ENCODE measurements at regions not wholly inside any gene's neighbourhood (a gene's known extent, or its start where the extent isn't known, plus 50 kb on each side); places are given as distances from the start of the nearest gene placed in this dataset.
"Not testable (repeated sequence)": the region's sequence is repeated elsewhere in the genome, so short reads cannot be mapped to it uniquely, and the experiment has no call there.

DNA sequence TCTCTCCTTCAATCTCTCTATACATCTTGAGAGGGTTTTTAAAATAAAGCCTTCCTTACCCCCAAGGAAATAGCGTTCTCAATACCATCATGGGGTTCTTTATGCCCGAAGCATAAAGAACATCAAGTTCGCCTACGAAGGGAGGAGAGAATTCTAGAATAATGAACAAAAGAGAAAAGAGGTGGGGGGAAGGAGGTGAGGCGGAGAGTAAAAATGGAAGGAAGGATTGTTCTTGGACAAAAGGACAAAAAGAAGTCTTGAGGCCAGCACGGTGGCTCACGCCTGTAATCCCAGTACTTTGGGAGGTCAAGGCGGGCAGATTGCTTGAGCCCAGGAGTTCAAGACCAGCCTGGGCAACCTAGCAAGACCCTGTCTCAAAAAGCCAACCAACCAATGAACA, 319.8 kb upstream of the NCKAP5 start:
- no peak for DNase-seq

DNA sequence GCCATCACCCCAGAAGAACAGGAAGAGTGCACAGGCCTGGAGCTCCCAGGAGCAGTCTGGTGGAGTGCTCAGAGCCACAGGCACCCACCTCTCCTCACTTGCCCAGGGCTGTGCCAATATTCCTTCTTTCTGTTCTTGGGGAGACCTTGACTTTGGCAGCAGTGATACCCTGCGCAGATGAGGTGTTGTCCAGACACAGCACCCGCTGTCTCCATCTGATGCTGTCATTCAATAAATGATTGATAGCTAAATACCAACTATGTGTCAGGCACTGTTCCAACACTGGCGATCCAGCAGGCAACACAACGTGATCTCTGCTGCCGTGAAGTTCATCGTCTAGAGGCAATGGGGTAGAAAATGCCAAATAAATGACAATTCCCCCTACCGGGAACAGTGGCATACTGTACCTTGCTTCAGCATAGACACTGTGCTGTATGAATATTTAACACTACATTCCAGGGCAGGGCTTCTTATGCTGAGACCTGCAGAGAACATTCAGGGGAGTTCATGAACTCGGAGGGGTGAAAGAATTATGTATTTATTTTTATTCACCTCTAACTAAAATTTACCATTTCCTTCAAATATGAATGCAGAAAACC, 320.5 kb upstream of the NCKAP5 start:
- DNase-seq = no peak

DNA sequence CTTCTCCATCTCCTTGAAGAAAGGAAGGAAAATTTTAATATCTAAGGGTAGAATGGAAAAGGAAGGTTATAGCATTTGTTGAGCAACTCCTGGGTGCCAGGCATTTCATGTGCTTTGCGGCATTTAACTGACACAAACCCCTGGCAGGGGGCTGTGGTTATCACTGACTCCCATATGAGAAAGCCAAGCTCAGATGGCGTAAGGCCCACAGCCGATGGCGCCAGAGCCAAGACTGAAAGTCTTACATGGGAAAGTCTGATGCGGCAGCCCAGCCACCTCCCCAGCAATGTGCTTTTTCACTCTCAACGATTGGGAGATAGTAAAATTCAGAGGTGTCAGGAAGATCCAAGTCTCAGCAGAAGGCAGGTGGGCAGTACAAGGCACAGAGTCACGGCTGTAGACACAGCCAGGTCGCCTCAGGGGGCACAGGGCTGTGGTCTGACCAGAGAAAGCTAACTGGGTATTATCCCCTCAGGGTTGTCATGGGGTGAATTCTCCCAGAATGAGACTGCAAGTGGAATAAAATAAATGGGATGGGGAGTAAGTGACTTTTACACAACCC, 324.2 kb upstream of the NCKAP5 start:
- DNase-seq = no peak

DNA sequence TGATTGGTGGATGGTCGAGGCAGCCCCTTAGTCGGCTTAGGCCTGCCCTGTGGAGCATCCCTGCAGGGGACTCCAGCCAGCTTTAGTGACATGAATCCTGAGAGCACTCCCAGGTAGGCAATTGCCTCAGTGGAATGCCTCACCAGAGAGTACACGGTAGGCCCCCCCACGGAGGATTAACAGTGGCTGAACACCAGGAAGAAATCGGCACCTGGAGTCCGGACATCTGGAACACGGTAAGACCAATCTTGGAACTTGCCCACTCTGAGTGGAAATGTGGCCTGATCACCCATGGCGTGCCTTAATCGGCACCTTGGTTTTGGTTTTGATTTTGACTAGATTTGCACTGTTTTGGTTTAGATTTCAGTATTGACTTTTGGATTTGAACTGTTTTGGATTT, 326.2 kb upstream of the NCKAP5 start:
- no peak for DNase-seq

DNA sequence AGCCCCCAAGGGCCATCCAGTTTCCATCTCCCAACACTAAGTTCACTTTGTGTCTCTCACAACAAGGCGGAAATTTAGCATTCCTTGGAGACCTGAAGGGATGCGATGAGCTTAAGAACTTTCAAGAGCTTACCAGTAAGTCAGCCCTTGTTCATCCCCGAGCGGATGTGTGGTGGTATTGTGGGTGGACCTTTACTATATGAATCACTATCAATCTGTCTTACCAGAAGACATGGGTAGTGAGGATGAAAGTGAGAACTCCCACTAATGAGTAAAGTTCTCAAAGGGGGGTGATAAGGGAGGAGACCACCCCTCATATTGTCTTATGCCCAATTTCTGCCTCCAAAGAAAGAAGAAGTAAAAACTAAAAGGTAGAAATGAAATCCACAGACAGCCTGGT, 329.6 kb upstream of the NCKAP5 start:
- not testable (repeated sequence) for DNase-seq

DNA sequence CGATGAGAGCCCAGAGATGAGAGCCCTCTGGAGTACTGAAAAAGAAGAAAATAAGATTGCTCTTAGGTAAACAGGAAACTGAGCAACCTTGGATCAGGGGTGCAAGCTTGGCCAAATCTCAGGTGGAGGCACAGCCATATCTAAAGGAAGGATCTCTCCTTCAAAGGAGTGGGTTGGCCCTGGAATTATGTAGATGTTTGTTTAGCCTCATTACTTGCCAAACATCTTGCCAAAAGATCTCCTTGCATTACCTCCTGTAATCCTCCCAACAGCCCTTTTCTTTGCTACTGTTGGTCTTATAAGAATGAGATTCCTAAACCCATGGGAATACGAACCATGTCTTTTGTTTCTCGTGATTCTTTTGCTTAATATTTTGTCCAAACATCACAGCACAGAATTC, 332.6 kb upstream of the NCKAP5 start:
- DNase-seq = no peak

DNA sequence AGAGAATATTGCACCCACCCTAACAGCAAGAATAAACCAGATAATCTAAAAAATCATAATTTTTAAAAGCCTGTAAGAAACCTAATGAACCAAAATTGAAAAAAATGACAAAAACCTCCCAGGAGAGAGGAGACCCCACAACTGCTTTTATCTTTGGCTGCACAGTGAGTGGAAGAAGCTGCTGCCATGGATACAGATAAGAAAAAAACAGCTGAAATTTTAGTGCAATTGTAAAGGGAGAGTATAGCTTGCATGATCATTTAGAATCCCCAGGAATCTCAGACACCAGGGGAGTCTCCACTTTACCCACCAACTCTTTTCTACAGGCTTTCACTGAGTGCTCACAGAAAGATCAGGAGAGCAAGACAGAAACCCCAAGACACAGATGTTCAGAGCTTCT, 338.1 kb upstream of the NCKAP5 start:
- no peak for DNase-seq

DNA sequence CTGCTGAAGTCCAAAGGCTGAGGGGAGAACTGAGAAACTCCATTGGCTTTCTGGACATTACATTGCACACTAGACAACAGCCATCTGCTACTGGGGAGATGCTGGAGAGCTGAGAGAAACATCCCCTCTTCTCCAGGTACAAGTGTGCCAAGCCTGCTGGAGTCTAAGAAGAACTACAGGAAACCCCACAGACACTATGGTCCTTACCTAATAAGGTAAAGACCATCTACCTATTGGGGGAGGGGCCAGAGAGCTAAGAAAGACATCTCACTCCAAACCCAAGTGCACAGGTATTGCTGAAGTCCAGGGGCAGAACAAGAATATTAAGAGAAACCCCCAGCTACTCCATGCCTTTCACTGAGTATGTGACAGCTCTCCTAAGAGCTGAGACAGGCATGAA, 338.7 kb upstream of the NCKAP5 start:
- no peak for DNase-seq

DNA sequence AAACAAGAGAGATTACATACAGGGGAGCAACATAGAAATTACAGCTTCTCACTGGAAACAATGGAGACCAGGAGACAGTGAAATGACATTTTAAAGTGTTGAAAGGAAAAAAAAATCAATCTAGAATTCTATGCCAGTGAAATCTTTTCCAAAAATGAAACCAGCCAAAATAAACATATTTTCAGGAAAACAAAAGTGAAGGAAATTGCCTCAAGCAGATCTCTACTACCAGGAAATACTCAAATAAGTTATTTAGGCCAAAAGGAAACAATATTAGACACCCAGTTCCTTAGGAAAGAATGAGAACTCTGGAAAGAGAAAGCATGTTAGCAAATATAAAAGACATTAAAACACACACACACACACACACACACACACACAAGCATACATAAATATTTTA, 339.9 kb upstream of the NCKAP5 start:
- DNase-seq = no peak

DNA sequence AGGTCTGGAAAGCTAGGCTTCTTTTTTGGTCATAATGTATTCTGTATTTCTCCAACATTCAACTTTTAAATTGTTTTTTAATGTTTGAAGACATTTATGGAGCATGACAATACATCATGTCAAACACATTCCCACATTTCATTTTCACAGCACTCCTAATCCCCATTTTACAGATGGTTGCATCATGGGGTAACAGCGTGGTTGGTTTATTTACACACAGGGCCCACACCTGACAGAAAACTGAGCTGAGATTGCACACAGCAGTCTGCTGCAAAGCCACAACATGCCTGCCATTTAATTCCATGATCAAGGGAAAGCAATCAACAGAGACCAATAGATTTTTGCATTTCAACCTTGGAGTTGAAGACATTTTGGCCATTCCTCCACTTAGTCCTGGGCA, 335.7 kb upstream of the MGAT5 start:
- no peak for DNase-seq

DNA sequence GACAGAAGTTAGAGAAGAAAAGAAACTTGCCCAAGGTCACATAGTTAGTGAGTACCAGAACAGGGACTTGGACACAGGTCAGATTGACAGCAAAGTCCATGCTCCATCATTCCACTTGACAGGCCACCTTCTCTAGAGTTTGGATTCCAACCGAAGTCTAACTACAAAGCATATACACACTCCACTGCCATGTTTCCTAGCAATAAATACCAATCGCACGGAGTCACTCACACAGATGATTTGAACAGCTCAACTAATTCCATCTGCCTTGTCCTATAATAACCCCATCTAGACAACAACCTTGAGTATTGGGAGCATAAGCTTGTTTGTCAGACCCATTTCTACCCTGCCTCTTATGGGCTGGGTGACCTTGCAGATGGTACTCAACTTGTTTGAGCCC, 334.6 kb upstream of the MGAT5 start:
- no peak for DNase-seq

DNA sequence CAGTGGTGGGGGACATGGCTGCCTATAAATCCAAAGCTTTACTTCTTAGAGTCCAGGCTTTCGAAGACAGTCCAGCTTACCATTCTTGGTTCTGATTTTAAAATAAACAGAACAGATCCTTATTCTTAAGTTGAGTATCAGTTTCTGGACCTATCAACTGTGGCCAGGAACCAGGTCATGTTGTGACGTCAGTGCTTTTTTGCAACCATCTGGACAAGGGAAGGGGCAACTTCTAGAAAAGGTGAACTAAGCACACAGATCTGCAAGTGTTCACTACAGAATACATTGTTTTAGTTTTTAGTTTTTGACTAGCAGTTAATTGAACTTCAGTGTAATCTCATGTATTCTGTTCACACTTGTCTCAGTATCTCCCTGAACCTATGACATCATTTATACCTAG, 326.0 kb upstream of the MGAT5 start:
- no peak for DNase-seq

DNA sequence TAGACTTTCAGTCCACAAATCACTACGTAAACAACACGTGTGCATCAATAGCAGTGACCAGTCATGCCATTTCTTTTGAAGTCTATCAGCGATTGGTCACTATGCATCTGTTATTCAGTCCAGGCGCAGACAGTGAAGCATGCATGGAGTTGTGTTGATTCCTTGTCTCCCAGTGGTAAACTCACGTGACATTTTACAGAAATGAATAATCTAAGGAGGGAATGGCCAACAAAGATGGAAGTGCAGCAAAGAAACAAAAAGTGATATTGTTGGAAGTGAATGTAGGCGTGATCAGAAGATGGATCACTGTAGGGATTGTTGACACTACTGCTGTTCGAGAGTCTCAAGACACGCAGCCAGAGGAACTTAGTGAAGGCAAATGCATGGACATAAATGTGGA, 317.8 kb upstream of the MGAT5 start:
- no peak for DNase-seq

DNA sequence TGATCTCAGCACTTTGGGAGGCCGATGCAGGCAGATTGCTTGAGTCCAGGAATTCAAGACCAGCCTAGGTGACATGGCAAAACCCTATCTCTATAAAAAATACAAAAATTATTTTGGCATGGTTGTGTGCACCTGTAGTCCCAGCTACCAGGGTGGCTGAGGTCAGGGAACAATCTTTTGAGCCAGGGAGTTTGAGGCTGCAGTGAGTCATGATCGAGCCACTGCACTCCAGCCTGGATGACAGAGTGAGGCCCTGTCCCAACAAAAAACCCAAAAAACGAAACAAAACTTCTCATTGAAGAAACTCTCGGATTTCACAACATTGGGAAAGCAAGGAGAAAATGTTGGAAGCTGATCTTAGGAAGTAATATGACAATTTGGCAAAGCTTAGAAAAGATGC, 317.3 kb upstream of the MGAT5 start:
- DNase-seq = no peak

DNA sequence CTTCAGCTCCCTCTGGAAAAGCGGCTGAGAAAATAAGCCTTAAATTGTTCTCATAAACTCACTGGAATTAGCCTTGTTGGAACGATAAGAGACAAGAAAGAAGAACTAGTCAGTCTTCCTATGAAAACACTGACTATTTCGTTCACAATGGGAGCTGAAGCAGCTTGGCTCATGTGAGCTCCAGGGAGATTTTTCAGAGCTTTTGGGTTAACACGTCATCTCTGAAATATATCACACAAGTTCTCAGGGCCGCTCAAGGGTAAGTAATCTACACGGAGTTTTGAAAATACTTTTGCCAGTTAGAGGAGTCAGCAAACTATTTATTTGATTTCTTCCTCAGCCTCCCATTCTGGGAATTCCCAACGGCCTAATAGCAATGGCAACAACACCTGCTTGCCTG, 316.2 kb upstream of the MGAT5 start:
- DNase-seq = no peak

DNA sequence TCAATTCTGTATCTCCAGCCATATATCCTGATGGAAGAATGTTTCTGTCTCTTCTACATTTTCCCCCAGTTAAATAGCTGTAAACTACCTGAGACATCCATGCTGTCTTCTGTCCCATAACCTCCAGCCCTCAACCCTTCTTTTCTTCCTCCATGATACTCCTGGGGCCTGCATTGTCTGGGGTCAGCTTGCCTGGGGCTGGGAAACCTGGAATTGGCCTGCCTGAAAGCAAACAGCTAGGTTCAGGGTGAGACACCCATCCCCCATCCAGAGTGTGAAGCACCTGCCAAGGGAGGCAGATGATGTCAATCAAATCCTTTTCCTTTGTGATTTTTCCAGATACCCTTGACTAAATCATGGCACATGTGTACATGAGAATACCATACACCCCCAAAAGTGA, 313.7 kb upstream of the MGAT5 start:
- DNase-seq = no peak

DNA sequence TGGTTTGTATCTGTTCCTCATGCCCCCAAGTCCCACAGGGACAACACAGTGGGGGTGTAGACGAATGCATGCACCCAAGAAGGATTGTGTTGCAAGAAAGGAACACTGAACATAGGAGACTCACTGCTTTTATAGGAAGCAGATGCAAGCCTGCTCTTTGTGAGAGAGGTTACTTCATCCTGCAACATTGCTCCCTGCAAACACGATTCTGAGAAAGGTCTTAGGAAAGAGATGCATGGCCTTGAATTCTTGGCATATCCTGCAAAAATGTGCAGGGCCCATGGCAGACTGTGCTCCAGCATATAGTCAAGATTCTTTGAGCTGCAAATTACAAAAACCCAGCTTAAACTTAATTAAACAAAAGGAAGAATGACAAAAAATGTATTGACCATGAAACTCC, 312.2 kb upstream of the MGAT5 start:
- no peak for DNase-seq

DNA sequence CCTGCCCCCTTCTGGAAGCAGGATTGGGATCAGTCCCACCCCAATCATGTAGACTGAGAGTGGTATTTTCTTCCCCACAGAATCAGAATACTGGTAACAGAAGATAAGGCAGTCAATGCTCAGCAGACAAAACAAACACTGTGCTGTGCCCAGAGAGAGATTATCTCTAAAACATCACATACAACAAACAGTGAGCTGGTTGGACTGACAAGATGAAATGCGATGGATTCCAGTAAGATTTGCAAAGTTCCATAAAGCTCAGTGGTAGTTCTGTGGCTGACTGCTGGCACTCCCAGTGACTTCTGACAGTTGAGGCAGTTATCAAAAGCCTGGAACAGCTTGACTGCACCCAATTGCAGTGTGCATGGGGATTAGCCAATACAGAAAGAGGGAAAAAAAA, 311.5 kb upstream of the MGAT5 start:
- DNase-seq = no peak

DNA sequence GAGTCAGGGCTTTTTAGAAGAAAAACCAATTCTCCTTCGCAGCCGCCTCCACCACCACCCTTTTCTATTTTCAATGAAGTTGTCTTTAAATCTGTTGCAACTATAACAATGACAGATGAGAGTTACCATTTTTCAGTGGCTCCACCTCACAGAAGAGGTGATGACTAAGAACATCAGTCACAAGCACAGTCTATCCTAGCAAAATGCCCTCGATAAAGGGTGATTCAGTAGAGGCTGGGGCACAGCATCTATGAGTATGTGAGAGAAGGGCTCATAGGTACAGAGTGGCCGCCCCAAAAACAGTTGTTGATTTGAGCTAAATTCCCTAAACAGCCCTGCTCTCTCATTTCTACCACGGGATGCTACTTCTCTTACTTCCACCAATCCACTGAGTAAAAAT, 310.8 kb upstream of the MGAT5 start:
- no peak for DNase-seq

DNA sequence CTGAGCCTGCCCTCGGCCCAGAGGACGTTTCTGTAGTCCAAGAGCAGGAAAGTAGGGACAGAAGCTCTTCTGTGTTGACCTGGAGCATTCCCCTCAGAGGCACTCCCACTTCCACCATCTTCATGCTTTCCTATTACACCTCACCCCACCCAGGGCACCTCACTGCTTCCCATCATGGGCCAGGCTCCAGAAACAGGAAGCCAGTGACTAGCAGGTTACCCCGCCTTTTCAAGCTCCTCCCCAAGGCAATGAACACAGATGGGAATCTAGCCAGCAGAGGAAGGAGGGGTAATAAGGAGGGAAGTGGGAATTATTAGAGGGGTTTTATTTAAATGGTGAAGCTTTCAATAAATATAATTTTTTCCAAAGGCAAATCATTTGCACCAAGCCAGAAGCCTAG, 308.8 kb upstream of the MGAT5 start:
- DNase-seq = no peak

DNA sequence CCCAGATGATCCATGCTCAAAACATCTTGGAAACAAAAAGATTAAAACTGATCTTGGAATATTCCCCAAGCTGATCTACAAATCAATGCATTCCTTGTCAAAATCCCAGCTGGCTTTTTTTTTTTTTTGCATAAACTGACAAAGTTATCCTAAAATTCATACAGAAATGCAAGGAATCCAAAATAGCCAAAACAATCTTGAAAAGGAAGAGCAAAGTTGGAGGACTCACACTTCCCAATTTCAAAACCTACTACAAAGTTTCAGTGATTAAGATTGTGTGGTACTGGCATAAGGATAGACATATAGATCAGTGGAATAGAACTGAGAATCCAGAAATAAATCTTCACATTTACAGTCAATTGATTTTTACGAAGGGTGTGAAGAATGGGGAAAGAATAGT, 306.8 kb upstream of the MGAT5 start:
- no peak for DNase-seq

DNA sequence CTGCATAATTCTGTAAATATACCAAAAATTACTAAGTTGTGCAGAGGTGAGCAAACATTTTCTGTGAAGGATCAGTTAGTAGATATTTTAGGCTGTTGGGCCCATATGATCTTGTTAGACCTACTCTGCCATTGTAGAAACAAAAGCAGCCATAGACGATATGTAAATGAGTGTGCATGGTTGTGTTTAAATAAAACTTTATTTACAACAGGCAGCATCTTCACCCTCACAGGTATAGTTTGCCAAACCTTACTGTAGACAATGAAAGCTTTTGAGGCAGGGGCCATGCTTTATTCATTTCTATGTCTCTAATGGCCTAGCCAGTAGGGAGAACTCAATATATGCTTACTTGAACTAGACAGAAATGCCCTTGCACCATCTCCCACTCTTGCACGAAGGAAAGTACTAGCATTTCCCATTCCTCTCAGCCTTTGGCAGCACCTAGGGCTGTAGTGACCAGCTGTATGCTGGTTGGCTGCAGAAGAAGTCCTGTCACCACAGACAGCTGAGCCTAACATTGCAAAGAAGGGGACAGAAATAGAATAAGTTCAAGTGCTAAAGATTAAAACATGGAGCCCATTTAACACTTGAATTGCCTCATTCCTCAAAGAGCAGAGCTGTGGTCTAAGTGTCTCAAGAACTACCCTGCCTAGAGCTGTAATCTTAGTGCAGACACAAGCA, 305.1 kb upstream of the MGAT5 start:
- DNase-seq = no peak

DNA sequence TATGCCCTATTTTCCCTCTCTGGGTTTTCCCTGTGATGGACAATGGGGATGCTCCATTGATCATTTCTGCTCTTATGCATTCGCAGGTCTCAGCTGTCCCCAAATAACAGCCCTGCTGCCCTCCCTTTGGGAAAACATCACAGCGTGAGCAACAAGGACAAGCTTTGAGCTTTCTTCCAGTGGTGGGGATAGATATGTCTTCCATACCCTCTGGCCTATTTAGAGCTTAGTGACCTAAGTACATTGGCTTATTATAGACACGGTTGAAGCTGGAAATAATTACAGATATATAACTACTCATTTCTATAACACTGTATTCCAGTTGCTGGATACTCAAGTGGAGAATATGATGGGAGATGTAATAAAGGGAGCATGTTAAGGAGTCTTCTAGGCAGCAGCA, 304.3 kb upstream of the MGAT5 start:
- no peak for DNase-seq

DNA sequence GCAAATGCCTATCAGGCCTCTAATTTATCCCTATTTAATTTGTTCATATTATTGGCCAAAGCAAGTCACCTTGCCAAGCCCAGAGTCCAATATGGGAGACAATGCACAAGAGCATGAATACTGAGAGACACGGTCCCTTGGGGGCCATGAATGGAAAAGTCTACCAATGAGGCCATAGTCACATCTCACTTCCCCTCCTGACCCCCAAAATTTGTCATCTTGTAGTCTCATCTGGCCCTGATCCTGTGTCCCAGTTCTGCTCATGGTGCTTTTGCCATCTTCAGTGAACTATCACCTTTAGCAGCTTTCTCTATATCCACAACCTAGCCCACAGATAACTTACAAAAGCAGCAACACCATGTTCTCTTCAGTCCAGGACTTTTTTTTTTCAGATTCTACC, 302.7 kb upstream of the MGAT5 start:
- no peak for DNase-seq

DNA sequence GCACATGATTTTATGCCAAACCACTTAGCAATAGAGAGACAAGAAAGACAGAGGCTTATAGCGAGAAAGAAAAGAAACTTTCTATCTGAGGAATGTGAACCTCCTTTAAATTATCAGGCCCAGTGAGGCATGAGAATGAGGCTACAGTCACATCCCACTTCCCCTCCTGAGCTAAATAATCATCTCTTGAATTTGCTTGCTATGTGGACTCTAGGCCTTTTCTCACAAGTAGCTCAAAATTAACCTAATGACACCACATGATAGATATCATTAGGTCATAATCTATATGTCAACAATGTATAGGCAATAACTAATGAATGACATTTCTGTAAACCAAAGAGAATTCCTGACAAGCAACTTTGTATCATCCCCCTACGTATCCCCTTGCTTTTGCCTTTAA, 301.5 kb upstream of the MGAT5 start:
- no peak for DNase-seq

All from NCI-H1436 (cell line).